HCT116 (cell line): ENCODE measurements at regions not wholly inside any gene's neighbourhood (a gene's known extent, or its start where the extent isn't known, plus 50 kb on each side); places are given as distances from the start of the nearest gene placed in this dataset.

Source experiments
- ATAC-seq: fragments of 200-7000 bp; cut with Tn5 transposase; 2 replicates; pipeline ENCODE4 v1.9.1; 2020; ENCODE audit warnings: mild to moderate bottlenecking, moderate library complexity
- BruUV-seq: library from RNA; stranded (reverse); fragments of 400-500 nt; replicated peaks from 2 replicates; lab custom pipeline; 2021; lab: Mats Ljungman, UMichigan
- CTCF ChIA-PET: fragments of 300-600 bp; sonication (Branson Sonifier 250); formaldehyde crosslinking; loops from one replicate; lab custom pipeline; 2021; ENCODE audit warnings: antibody characterized with exemption; lab: Charles Lee
- POLR2A ChIA-PET: fragments of 300-600, 350-600 bp; sonication (Branson Sonifier 250); formaldehyde crosslinking; loops from one replicate; lab custom pipeline; 2021; ENCODE audit warnings: antibody characterized with exemption; lab: Charles Lee
- RAD21 ChIA-PET, 2 experiments: fragments of 300-600 bp; sonication (Branson Sonifier 250); formaldehyde crosslinking; loops; one replicate each; lab custom pipeline; 2023; ENCODE audit warnings: low total read pairs in 2 of 2; ENCODE audit not compliant: uncharacterized antibody in 2 of 2, unreplicated experiment in 2 of 2, low non-redundant PET in 1 of 2; lab: Charles Lee
- DNase-seq: peaks from one replicate; pipeline ENCODE4 v3.0.0-alpha.2; 2010; ENCODE audit warnings: low read depth, low spot score
- H2AFZ ChIP-seq: fragments of 200-600 bp; shearing (Covaris generic), sonication (generic); 2 replicates; pipeline ENCODE4 v1.6.1; 2017; ENCODE audit warnings: low read depth, mixed run types, mixed read lengths, antibody characterized with exemption, low read length; ENCODE audit not compliant: poor library complexity, severe bottlenecking
- H3K27ac ChIP-seq: 2 replicates; pipeline ENCODE4 v1.5.1; 2012; ENCODE audit warnings: low read depth, low read length
- H3K27me3 ChIP-seq: fragments of 200-600 bp; sonication (generic); 2 replicates; pipeline ENCODE4 v1.6.1; 2016; ENCODE audit warnings: mixed run types, low read length, mixed read lengths; ENCODE audit not compliant: insufficient read depth
- H3K36me3 ChIP-seq, 2 experiments: fragments of 200-500 bp in 1 of 2; fragments of 200-600 bp in 1 of 2; sonication (Bioruptor generic) in 1 of 2; sonication (generic) in 1 of 2; 2 replicates each; pipeline versions ENCODE4 v1.5.1 to v1.6.1; 2014 to 2016; ENCODE audit warnings: low read length in 2 of 2, inconsistent platforms in 1 of 2, mixed read lengths in 1 of 2, mixed run types in 1 of 2; ENCODE audit not compliant: insufficient read depth in 2 of 2, control insufficient read depth in 1 of 2
- H3K4me1 ChIP-seq, 2 experiments: fragments of 200-600 bp in 1 of 2; sonication (generic) in 1 of 2; 2 replicates each; pipeline versions ENCODE4 v1.5.1 to v1.6.1; 2012 to 2017; ENCODE audit warnings: low read length in 2 of 2, inconsistent platforms in 1 of 2, mild to moderate bottlenecking in 1 of 2, mixed read lengths in 1 of 2, mixed run types in 1 of 2, moderate library complexity in 1 of 2; ENCODE audit not compliant: insufficient read depth in 2 of 2, control insufficient read depth in 1 of 2
- H3K4me2 ChIP-seq: fragments of 200-600 bp; sonication (generic); 2 replicates; pipeline ENCODE4 v1.6.1; 2017; ENCODE audit warnings: mixed run types, low read length, mixed read lengths
- H3K4me3 ChIP-seq, 2 experiments: fragments of 200-600 bp in 1 of 2; sonication (generic) in 1 of 2; replicated peaks in 1 of 2; 2 replicates each; pipeline ENCODE4 v1.5.1; 2011 to 2016; ENCODE audit warnings: low read length in 2 of 2, control low read depth in 1 of 2, low read depth in 1 of 2, mild to moderate bottlenecking in 1 of 2, mixed read lengths in 1 of 2, mixed run types in 1 of 2
- H3K79me2 ChIP-seq: fragments of 200-600 bp; sonication (generic); 2 replicates; pipeline ENCODE4 v1.6.1; 2017; ENCODE audit warnings: mild to moderate bottlenecking, mixed run types, low read length, moderate library complexity, mixed read lengths; ENCODE audit not compliant: insufficient read depth
- H3K9ac ChIP-seq: fragments of 200-600 bp; sonication (generic); 2 replicates; pipeline ENCODE4 v1.6.1; 2016; ENCODE audit warnings: low read length, mixed read lengths
- H3K9me2 ChIP-seq: fragments of 200-600 bp; sonication (generic), shearing (Covaris generic); 2 replicates; pipeline ENCODE4 v1.6.1; 2017; ENCODE audit warnings: mixed run types, mild to moderate bottlenecking, moderate library complexity; ENCODE audit not compliant: insufficient read depth
- H3K9me3 ChIP-seq, 2 experiments: fragments of 200-500 bp in 1 of 2; fragments of 200-600 bp in 1 of 2; sonication (Bioruptor generic) in 1 of 2; sonication (generic) in 1 of 2; 2 replicates each; pipeline ENCODE4 v1.6.1; 2014 to 2017; ENCODE audit warnings: low read length in 2 of 2, mixed read lengths in 2 of 2, inconsistent platforms in 1 of 2, low read depth in 1 of 2, mild to moderate bottlenecking in 1 of 2, mixed run types in 1 of 2, moderate library complexity in 1 of 2; ENCODE audit not compliant: control insufficient read depth in 1 of 2, insufficient read depth in 1 of 2
- H4K20me1 ChIP-seq: fragments of 200-600 bp; sonication (generic), shearing (Covaris generic); 2 replicates; pipeline ENCODE4 v1.6.1; 2017; ENCODE audit warnings: mixed run types, mild to moderate bottlenecking, moderate library complexity; ENCODE audit not compliant: insufficient read depth
- CBX3 ChIP-seq: IDR thresholded peaks from 2 replicates; pipeline ENCODE4 v1.6.1; 2012; ENCODE audit warnings: low read depth
- CEBPB ChIP-seq: IDR thresholded peaks from 2 replicates; pipeline ENCODE4 v1.6.1; 2012; ENCODE audit warnings: low read depth
- EZH2 ChIP-seq: fragments of 200-600 bp; sonication (generic); IDR thresholded peaks from 2 replicates; pipeline ENCODE4 v1.6.1; 2017; ENCODE audit warnings: antibody characterized with exemption, mixed run types
- EZH2phosphoT487 ChIP-seq: fragments of 200-600 bp; IDR thresholded peaks from 2 replicates; pipeline ENCODE4 v1.6.1; 2018; ENCODE audit warnings: antibody characterized with exemption, borderline replicate concordance
- FOSL1 ChIP-seq: IDR thresholded peaks from 2 replicates; pipeline ENCODE4 v1.6.1; 2012; ENCODE audit warnings: low read depth
- JUND ChIP-seq: IDR thresholded peaks from 2 replicates; pipeline ENCODE4 v1.6.1; 2012
- POLR2A ChIP-seq: IDR thresholded peaks from 2 replicates; pipeline ENCODE4 v1.7.0; 2011; ENCODE audit warnings: borderline replicate concordance; ENCODE audit not compliant: insufficient read depth, insufficient read length; ENCODE audit errors: extremely low read depth
- POLR2AphosphoS5 ChIP-seq: IDR thresholded peaks from 2 replicates; pipeline ENCODE4 v1.6.1; 2011; ENCODE audit warnings: mild to moderate bottlenecking, low read depth, low read length, moderate library complexity
- SIN3A ChIP-seq: IDR thresholded peaks from 2 replicates; pipeline ENCODE4 v1.6.1; 2012; ENCODE audit warnings: low read depth
- SP1 ChIP-seq: IDR thresholded peaks from 2 replicates; pipeline ENCODE4 v1.6.1; 2012; ENCODE audit warnings: low read depth
- TCF7L2 ChIP-seq: IDR thresholded peaks from 2 replicates; pipeline ENCODE4 v1.7.0; 2011; ENCODE audit warnings: borderline replicate concordance, inconsistent platforms; ENCODE audit not compliant: insufficient read depth, insufficient read length; ENCODE audit errors: extremely low read depth
- YY1 ChIP-seq: IDR thresholded peaks from 2 replicates; pipeline ENCODE4 v1.6.1; 2011; ENCODE audit warnings: low read length, low read depth, moderate library complexity, mild to moderate bottlenecking; ENCODE audit not compliant: insufficient replicate concordance; ENCODE audit errors: extremely low read depth
- ZFX ChIP-seq: fragments of 450-650 bp; IDR thresholded peaks from 2 replicates; pipeline ENCODE4 v1.6.1; 2017
- ZNF274 ChIP-seq: fragments of 200-500 bp; sonication (Bioruptor generic); IDR thresholded peaks from 2 replicates; pipeline ENCODE4 v1.6.1; 2014; ENCODE audit warnings: mild to moderate bottlenecking, low read depth, low read length, inconsistent platforms
- intact Hi-C: fragments of 100-400 bp; cut with micrococcal nuclease; formaldehyde crosslinking; loops from 2 replicates; pipeline ENCODE4 v1.10.0; 2022
- TF ChIP-seq, protein P1 (sequence below): IDR thresholded peaks from 2 replicates; pipeline ENCODE4 v1.6.1; 2011; ENCODE audit warnings: mild to moderate bottlenecking, low read length, moderate library complexity; ENCODE audit not compliant: insufficient replicate concordance; ENCODE audit errors: extremely low read depth
- TF ChIP-seq, protein P2 (sequence below): IDR thresholded peaks from 2 replicates; pipeline ENCODE4 v1.6.1; 2012; ENCODE audit warnings: low read depth

DNA sequence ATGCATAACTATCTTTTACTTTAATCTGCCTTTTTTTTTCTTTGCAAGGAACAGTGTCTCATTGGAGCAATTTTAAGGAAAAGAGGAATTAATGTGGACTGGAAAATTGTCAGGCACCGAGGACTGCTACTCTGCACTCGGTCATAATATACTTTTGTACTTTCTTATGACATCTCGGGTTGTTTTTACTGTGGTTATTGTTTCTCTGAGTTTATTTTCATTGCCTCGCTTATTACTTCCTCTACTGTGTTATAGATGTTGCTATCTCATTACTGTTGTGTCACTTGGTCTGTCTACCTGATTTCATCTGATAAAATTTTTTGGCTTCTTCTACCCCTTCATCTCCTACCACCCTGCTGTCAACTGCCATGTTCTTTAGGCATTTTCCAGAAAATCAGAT lies 213.5 kb upstream of the POU1F1 start:
- intact Hi-C loops = no loop called here
- Histone ChIP-seq H3K9me2 (no peaks in the 10 kb centered on the region), H3K4me2 (no peak overlapping the region), H3K79me2 (no peaks in the 10 kb centered on the region), H3K4me1 (no peaks in the 10 kb centered on the region), H3K27ac (no peak overlapping the region), H3K36me3 (no peaks in the 10 kb centered on the region), H2AFZ (no peak overlapping the region), H4K20me1 (no peaks in the 10 kb centered on the region), H3K27me3 (no peaks in the 10 kb centered on the region), H3K9ac (no peak overlapping the region), H3K9me3 (no peaks in the 10 kb centered on the region), H3K4me3 (no peak overlapping the region)
- ChIA-PET CTCF (no interaction called here), POLR2A (no interaction called here), RAD21 (no interaction called here)
- no TSS peak for BruUV-seq
- TF ChIP-seq, protein P1, sequence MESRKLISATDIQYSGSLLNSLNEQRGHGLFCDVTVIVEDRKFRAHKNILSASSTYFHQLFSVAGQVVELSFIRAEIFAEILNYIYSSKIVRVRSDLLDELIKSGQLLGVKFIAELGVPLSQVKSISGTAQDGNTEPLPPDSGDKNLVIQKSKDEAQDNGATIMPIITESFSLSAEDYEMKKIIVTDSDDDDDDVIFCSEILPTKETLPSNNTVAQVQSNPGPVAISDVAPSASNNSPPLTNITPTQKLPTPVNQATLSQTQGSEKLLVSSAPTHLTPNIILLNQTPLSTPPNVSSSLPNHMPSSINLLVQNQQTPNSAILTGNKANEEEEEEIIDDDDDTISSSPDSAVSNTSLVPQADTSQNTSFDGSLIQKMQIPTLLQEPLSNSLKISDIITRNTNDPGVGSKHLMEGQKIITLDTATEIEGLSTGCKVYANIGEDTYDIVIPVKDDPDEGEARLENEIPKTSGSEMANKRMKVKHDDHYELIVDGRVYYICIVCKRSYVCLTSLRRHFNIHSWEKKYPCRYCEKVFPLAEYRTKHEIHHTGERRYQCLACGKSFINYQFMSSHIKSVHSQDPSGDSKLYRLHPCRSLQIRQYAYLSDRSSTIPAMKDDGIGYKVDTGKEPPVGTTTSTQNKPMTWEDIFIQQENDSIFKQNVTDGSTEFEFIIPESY = no peak
- TF ChIP-seq YY1 (no peak), FOSL1 (no peak)
- DNase-seq (no peak), ATAC-seq (no peak)

DNA sequence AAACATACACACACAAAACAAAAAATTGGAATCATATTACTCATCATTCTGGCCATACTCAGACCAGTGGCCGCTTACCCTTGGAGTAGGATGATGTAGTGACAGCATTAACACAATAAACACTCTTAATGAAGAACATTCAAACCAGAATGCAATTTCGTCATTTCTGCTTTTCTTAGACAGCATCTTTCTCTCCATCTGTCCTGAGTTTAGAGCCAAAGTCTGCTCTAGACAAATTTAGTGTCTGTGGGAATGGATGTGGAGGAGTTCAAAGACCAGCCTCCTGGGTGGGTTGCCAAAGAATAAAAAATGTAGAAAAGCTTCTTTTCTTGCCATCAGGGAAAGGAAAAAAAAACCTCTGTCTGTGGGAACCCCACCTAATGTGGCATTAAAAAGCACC lies 212.4 kb upstream of the POU1F1 start:
- intact Hi-C loops = no loop called here
- H3K27me3 ChIP-seq = no peaks in the 10 kb centered on the region
- RAD21 ChIA-PET = no interaction called here
- H3K9me2 ChIP-seq = no peaks in the 10 kb centered on the region
- no peak for DNase-seq
- no peak overlapping the region for H2AFZ ChIP-seq
- no peaks in the 10 kb centered on the region for H3K4me1 ChIP-seq
- POLR2A ChIA-PET = no interaction called here
- no peak for ATAC-seq
- no peak overlapping the region for H3K4me2 ChIP-seq
- no peak overlapping the region for H3K9ac ChIP-seq
- no peak overlapping the region for H3K27ac ChIP-seq
- no peaks in the 10 kb centered on the region for H3K36me3 ChIP-seq
- no peaks in the 10 kb centered on the region for H4K20me1 ChIP-seq
- CTCF ChIA-PET = no interaction called here
- H3K9me3 ChIP-seq = no peaks in the 10 kb centered on the region
- no peak overlapping the region for H3K4me3 ChIP-seq
- BruUV-seq = no TSS peak
- H3K79me2 ChIP-seq = no peaks in the 10 kb centered on the region
- no peak for TF ChIP-seq POLR2AphosphoS5
- TF ChIP-seq SIN3A = no peak
- TF ChIP-seq SP1 = no peak
- no peak for TF ChIP-seq YY1
- no peak for TF ChIP-seq POLR2A
- TF ChIP-seq FOSL1 = no peak
- no peak for TF ChIP-seq CBX3
- TF ChIP-seq, protein P2, sequence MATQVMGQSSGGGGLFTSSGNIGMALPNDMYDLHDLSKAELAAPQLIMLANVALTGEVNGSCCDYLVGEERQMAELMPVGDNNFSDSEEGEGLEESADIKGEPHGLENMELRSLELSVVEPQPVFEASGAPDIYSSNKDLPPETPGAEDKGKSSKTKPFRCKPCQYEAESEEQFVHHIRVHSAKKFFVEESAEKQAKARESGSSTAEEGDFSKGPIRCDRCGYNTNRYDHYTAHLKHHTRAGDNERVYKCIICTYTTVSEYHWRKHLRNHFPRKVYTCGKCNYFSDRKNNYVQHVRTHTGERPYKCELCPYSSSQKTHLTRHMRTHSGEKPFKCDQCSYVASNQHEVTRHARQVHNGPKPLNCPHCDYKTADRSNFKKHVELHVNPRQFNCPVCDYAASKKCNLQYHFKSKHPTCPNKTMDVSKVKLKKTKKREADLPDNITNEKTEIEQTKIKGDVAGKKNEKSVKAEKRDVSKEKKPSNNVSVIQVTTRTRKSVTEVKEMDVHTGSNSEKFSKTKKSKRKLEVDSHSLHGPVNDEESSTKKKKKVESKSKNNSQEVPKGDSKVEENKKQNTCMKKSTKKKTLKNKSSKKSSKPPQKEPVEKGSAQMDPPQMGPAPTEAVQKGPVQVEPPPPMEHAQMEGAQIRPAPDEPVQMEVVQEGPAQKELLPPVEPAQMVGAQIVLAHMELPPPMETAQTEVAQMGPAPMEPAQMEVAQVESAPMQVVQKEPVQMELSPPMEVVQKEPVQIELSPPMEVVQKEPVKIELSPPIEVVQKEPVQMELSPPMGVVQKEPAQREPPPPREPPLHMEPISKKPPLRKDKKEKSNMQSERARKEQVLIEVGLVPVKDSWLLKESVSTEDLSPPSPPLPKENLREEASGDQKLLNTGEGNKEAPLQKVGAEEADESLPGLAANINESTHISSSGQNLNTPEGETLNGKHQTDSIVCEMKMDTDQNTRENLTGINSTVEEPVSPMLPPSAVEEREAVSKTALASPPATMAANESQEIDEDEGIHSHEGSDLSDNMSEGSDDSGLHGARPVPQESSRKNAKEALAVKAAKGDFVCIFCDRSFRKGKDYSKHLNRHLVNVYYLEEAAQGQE = no peak
- no peak for TF ChIP-seq EZH2
- TF ChIP-seq TCF7L2 = no peak
- no peak for TF ChIP-seq ZNF274
- no peak for TF ChIP-seq ZFX
- TF ChIP-seq JUND = no peak
- TF ChIP-seq EZH2phosphoT487 = no peak
- no peak for TF ChIP-seq CEBPB
